GM19238 (cell line): ENCODE measurements at regions not wholly inside any gene's neighbourhood (a gene's known extent, or its start where the extent isn't known, plus 50 kb on each side); places are given as distances from the start of the nearest gene placed in this dataset.

ENCODE experiments used
- DNase-seq: peaks from one replicate; pipeline ENCODE4 v3.0.0; 2011; ENCODE audit warnings: low spot score; ENCODE audit not compliant: insufficient read length

GRCh38 chr19:30909216-30909615 is 440.0 kb downstream of the TSHZ3 start:
- DNase-seq = no peak

GRCh38 chr19:30908262-30908771 is 440.9 kb downstream of the TSHZ3 start:
- no peak for DNase-seq

DNA sequence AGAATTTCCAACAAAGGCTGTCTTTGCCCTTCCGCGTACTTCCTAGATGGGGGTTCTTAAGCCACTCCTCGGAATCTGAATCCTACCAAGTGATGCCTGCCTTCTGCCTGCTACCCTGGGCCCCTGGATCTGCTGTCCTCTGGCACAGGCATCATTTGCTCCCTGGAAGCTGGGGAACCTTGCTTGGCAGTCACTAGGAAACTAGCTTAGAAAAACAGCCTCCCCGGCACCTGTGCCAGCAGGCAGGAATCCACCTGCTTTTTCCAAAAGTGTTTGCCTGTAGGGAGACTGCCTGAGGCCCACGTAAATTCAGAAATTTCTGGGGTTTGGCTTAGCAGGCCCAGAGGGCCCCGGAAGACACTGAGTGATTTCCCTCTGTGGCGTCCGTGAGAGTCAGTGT is 442.4 kb downstream of the TSHZ3 start:
- no peak for DNase-seq

DNA sequence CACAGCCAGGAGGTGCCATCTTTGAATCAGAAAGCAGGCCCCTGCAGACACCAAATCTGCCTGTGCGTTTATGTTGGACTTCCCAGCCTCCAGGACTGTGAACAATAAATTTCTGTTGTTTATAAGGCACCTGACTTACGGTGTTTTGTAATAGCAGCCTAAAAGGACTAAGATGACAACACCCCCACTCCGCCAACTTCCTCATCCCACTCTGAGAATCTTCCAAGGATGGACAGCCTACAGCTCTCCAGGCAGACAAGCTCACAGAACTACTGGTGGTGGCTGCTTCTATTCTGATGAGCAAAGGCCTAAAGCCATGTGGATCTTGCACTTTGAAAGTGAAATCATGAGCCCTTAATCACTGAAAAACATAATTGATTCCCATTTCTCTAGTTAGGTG is 449.2 kb downstream of the TSHZ3 start:
- DNase-seq = no peak

- DNase-seq = no peak
Measured at GRCh38 chr19:30898353-30899103, 450.7 kb downstream of the TSHZ3 start.

GRCh38 chr19:30897553-30897952 is 451.7 kb downstream of the TSHZ3 start:
- DNase-seq = no peak

- DNase-seq = no peak
Measured at GRCh38 chr19:30897034-30897433, 452.2 kb downstream of the TSHZ3 start.

GRCh38 chr19:30896554-30896953 is 452.7 kb downstream of the TSHZ3 start:
- no peak for DNase-seq

- no peak for DNase-seq
Measured at GRCh38 chr19:30895946-30896345, 453.3 kb downstream of the TSHZ3 start.

GRCh38 chr19:30891051-30891450 is 458.2 kb downstream of the TSHZ3 start:
- no peak for DNase-seq

- DNase-seq = no peak
Measured at GRCh38 chr19:30890033-30890432, 459.2 kb downstream of the TSHZ3 start.

GRCh38 chr19:30888937-30889336 is 460.3 kb downstream of the TSHZ3 start:
- DNase-seq = no peak

DNA sequence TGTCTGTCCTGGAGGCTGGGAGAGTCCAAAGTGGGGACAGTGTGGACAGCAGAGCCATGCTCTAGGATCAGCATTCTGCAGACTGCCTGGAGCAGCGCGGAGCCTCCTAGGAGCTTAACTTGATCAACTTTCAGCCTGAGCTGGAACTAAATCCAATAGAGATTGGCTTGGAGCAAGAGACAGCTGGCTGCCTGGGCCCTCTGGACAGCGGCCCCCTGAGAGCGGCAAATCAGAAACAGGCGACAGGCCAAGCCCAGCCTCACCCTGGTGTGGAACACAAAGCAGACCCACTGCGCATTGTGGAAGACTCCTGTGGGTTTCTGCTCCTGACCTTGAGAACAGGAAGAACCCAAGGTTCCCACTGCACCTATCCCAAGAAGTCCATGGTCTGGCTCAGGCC is 462.2 kb downstream of the TSHZ3 start:
- DNase-seq = no peak

GRCh38 chr19:30886222-30886621 is 463.0 kb downstream of the TSHZ3 start:
- no peak for DNase-seq

DNA sequence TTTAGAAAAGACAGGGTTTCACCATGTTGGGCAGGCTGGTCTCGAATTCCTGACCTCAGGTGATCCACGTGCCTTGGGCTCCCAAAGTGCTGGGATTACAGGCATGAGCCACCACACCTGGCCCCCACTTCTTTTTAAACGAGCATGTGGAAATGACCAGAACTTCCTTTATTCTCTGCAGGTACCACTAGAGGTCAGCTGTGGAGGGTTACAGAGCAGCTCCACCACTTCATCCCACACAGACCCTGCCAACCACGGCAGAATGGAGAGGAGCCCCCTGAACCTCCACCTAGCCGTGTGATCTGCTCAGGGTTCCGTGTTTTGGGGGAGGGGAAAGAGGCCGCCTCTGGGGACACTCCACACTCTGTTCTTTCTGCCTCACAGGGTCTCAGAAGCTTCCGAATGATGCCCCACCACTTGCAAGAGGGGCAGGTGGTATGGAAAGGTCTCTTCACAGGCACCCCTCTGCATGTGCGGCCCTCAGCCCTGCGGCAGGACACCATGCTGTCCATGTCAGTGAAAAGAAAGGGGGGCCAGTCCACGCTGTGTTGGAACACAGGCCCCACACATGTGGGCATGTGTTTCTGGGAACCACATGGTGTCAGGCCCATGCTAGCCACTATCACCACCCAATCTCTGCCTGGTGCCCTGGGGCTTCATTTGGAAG is 465.0 kb downstream of the TSHZ3 start:
- DNase-seq = no peak

DNA sequence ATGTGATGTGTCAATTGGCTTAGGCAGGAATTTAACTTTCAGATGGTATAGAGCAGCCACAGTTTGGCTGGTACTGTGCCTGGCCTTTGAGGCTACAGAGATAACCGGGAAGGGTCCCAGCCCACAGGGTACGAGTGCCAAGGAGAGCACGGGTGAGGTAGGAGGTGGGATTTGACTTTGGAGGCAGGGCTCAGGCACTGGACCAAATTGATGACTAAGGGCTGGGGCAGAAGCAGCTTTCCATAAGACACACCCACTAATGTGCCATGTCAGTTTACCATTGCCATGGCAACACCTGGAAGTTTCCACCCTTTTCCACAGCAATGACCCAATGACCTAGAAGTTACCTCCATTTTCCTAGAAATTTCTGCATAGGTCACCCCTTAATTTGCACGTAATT is 466.2 kb downstream of the TSHZ3 start:
- no peak for DNase-seq

DNA sequence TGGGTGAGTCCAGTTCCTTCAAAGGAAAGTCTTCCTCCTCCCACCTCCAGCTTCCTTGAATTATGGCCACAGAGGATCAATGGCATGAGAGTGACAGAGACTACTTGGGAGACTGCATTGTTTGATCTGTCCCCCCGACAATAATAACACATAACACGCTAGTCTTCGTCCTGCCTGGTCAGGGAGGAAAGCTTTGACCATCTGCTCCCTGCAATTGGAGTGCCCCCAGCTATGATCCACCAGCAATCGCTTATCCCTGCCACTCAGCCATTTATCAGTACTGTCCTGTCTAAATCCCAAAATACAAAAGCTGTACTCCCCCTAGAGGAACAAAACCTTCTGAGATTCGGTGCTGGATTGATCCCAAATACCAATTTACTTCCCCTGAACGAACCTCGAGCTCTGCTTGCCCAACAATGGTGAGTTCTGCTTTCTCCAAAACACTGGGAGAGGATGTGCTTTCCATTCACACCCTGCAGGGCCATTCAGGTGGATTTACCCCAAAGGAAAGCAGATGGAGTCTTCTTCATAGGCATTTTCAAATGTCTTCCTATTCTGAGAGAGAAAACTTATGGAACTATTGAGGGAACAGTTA is 466.7 kb downstream of the TSHZ3 start:
- no peak for DNase-seq

DNA sequence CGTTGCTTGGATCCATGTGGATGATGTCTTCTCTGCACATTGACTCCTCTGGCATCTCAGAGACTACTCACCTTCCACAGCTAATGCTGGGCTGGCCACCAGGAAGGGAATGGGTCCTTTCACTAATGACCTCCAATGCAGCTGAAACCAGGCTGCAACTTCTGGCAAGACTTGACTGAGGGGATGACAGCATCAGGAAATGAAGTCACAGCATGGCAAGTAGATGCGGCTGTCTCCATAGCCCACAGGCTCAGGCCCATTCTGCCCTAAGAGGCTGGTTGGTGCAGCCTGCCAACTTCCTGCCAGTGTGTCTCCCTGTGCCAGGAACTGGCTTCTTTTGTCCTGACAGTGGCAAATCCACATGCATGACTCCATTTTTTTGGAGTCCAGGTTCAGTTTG is 467.3 kb downstream of the TSHZ3 start:
- DNase-seq = no peak

DNA sequence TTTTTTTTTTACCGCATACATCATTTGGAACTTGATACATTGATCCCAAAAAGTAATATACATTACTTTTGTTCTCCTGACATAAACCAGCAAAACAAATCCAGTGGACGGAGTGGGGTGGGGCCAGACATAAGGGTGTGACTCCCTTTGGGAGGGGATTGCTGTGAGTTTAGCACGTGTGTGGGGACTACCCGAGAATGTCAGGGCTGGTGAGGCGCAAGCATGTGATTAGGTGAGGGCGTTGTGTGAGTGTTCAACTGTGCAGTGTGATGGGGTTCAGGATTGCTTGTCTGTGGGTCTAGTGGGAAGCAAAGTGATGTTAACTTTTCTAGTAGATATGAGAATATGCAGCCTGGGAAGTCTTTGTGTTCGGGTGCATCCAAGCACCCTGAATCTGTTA is 468.0 kb downstream of the TSHZ3 start:
- DNase-seq = no peak

GRCh38 chr19:30880551-30880950 is 468.7 kb downstream of the TSHZ3 start:
- DNase-seq = no peak

- DNase-seq = no peak
Measured at GRCh38 chr19:30880151-30880550, 469.1 kb downstream of the TSHZ3 start.

GRCh38 chr19:30879736-30880135 is 469.5 kb downstream of the TSHZ3 start:
- DNase-seq = no peak

DNA sequence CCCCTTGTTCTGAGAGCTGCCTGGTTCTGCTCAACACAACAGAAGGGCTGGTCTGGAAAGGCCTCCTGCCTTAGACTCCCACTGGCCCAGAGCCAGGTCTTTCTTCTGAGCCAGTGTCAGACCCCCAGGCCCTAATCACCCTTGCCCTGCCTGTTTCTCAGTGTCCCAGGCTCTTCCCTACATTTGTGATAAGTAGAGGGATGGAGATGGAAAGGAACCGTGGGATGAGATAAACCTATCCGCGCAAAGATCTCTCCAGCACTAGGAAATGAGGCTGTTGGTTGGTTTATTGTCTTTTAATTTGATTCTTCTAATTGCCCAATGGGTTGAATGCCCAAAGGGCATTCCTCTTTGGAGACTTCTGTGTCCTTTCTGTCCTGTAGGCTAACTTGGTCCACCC is 470.0 kb downstream of the TSHZ3 start:
- no peak for DNase-seq
